ENCODE measurements at regions not wholly inside any gene's neighbourhood (a gene's known extent, or its start where the extent isn't known, plus 50 kb on each side); places are given as distances from the start of the nearest gene placed in this dataset.

DNA sequence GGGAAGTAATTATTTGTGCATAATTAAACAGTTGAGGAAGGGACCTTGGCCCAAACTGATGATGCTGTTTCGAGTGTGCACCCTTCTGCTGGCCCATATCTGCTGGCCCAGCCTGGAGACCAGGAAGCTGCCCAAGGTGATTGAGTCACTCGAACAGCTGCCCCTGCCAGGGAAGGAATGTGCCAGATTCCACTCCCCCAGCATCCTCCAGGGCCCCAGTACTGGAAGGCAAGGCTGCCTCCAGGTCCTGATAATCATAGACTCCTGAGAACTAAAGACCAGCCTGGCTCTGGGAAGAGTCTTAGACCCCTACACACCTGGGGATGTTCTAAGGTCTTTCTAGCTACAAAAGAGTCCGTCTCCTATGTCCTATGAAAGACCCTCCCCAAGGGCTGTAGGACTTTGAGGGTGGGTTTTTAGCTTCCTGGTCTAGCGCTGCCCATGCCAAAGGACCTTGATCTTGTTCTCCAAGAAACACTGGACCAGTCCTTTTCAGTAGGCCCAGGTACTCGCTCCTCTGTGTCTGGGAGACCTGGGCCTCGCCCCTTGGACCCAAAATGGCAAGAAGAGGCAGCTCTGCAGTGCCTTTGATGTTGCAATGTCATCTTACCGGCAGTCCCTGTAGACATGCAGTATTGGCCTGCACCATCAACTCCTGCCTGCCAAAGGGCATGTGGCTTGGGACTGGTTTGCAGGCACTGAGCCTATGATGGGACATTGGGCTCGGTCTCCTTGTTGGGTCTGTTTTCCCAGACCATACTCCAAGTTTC lies 103.2 kb upstream of the GPR26 start:
- ChIA-PET POLR2A (interaction anchor here (0.5 kb wide), 1 partner anchor 137 kb away, joined by 9 read pairs; no protein-coding TSS in a partner anchor), CTCF (interaction anchor here (0.7 to 5.0 kb wide), 4 partner anchors 10 to 519 kb away, joined by 3 to 33 read pairs (median 4); no protein-coding TSS in a partner anchor)
- Histone ChIP-seq H3K4me1 (ENCODE audit: control insufficient read depth, insufficient read depth, low read length) (no peaks in the 10 kb centered on the region), H3K36me3 (ENCODE audit: control insufficient read depth in 2 of 2, insufficient read depth in 1 of 2, low read length in 2 of 2) (no peaks in the 10 kb centered on the region), H3K9me3 (ENCODE audit: control insufficient read depth, insufficient read depth, low read depth, low read length) (no peaks in the 10 kb centered on the region), H3K27ac (ENCODE audit: extremely low read depth, low read depth, low read length) (no peak overlapping the region), H3K4me3 (ENCODE audit: low read depth, low read length) (no peak overlapping the region)
- TF ChIP-seq ZNF169 (tag by site-specific recombination; IDR thresholded peaks at IDR 0.05), result no peak
- no peak for TF ChIP-seq ZNF707 (tag by site-specific recombination; IDR thresholded peaks at IDR 0.05)
- TF ChIP-seq TSHZ1 (tag by site-specific recombination; IDR thresholded peaks at IDR 0.05; ENCODE audit: borderline replicate concordance), result no peak

DNA sequence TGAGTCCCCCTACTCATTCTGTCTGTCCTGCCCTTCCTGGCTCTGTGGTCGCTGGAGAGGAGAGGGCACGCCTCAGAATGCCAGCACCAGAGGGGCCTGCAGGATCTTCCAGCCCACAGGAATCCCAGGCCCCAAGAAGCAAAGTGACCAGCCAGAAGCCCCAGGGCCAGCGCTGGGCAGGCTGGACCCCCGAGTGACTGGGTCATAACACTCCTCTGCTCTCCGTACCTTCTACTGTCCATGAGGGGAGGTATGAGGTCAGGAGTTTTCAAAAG lies 102.6 kb upstream of the GPR26 start:
- TF ChIP-seq ZNF394 (tag by site-specific recombination; IDR thresholded peaks at IDR 0.05; ENCODE audit: borderline replicate concordance), result no peak
- TF ChIP-seq ZNF214 (tag by site-specific recombination; IDR thresholded peaks at IDR 0.05; ENCODE audit: borderline replicate concordance), result no peak
- no peak for TF ChIP-seq ZNF354C (tag by site-specific recombination; IDR thresholded peaks at IDR 0.05; ENCODE audit: borderline replicate concordance, low read depth)
- no peak for TF ChIP-seq ZSCAN16 (tag by site-specific recombination; IDR thresholded peaks at IDR 0.05)
- CTCF ChIA-PET, result interaction anchor here (0.6 to 5.0 kb wide), 3 partner anchors 10 to 519 kb away, joined by 3 to 33 read pairs (median 5); no protein-coding TSS in a partner anchor

DNA sequence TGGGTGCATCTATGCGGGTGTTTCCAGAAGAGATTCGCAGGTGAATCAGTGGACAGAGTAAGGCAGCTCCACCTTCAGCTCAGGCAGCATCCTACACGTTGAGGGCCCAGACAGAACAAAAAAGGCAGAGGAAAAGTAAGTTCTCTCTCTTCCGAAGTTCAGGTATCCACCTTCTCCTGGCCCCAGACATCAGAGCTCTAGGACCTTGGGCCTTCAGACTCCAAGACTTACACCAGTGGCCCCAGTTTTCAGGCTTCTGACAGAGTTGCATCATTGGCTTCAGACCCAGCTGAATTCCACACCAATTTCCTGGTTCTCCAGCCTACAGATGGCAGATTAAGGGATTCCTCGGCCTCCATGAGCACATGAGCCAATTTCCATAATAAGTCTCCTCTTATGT lies 102.2 kb upstream of the GPR26 start:
- ChIA-PET CTCF (interaction anchor here (0.6 to 5.0 kb wide), 4 partner anchors 9 to 520 kb away, joined by 3 to 33 read pairs (median 5); no protein-coding TSS in a partner anchor), POLR2A (no interaction called here)
- Histone ChIP-seq H3K9me3 (ENCODE audit: control insufficient read depth, insufficient read depth, low read depth, low read length) (no peaks in the 10 kb centered on the region), H3K27ac (ENCODE audit: extremely low read depth, low read depth, low read length) (no peak overlapping the region), H3K4me1 (ENCODE audit: control insufficient read depth, insufficient read depth, low read length) (no peaks in the 10 kb centered on the region), H3K4me3 (ENCODE audit: low read depth, low read length) (no peak overlapping the region), H3K36me3 (ENCODE audit: control insufficient read depth in 2 of 2, insufficient read depth in 1 of 2, low read length in 2 of 2) (no peaks in the 10 kb centered on the region)
- no peak for TF ChIP-seq ZNF16 (tag by site-specific recombination; IDR thresholded peaks at IDR 0.05; ENCODE audit: low read depth)
- TF ChIP-seq ZNF121 (tag by site-specific recombination; IDR thresholded peaks at IDR 0.05), result no peak
- no peak for TF ChIP-seq ZNF433 (tag by site-specific recombination; IDR thresholded peaks at IDR 0.05; ENCODE audit: low read depth)
- TF ChIP-seq MEIS1 (CRISPR knock-in tag; IDR thresholded peaks at IDR 0.05; ENCODE audit: borderline replicate concordance), result no peak
- TF ChIP-seq ZNF658 (tag by site-specific recombination; IDR thresholded peaks at IDR 0.05), result no peak
- no peak for TF ChIP-seq ZXDB (tag by site-specific recombination; IDR thresholded peaks at IDR 0.05)
- TF ChIP-seq, protein P1, sequence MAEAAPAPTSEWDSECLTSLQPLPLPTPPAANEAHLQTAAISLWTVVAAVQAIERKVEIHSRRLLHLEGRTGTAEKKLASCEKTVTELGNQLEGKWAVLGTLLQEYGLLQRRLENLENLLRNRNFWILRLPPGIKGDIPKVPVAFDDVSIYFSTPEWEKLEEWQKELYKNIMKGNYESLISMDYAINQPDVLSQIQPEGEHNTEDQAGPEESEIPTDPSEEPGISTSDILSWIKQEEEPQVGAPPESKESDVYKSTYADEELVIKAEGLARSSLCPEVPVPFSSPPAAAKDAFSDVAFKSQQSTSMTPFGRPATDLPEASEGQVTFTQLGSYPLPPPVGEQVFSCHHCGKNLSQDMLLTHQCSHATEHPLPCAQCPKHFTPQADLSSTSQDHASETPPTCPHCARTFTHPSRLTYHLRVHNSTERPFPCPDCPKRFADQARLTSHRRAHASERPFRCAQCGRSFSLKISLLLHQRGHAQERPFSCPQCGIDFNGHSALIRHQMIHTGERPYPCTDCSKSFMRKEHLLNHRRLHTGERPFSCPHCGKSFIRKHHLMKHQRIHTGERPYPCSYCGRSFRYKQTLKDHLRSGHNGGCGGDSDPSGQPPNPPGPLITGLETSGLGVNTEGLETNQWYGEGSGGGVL (tag by site-specific recombination; IDR thresholded peaks at IDR 0.05), result no peak
- TF ChIP-seq BCL6B (tag by site-specific recombination; IDR thresholded peaks at IDR 0.05), result no peak
- TF ChIP-seq ZFP37 (tag by site-specific recombination; IDR thresholded peaks at IDR 0.05), result no peak
- TF ChIP-seq ZNF2 (tag by site-specific recombination; IDR thresholded peaks at IDR 0.05), result no peak
- no peak for TF ChIP-seq ZNF157 (tag by site-specific recombination; IDR thresholded peaks at IDR 0.05)
- no peak for TF ChIP-seq PRDM1 (tag by site-specific recombination; IDR thresholded peaks at IDR 0.05)
- TF ChIP-seq, protein P2, sequence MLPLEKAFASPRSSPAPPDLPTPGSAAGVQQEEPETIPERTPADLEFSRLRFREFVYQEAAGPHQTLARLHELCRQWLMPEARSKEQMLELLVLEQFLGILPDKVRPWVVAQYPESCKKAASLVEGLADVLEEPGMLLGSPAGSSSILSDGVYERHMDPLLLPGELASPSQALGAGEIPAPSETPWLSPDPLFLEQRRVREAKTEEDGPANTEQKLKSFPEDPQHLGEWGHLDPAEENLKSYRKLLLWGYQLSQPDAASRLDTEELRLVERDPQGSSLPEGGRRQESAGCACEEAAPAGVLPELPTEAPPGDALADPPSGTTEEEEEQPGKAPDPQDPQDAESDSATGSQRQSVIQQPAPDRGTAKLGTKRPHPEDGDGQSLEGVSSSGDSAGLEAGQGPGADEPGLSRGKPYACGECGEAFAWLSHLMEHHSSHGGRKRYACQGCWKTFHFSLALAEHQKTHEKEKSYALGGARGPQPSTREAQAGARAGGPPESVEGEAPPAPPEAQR (tag by site-specific recombination; IDR thresholded peaks at IDR 0.05), result no peak

More for the DNA sequence above, 102.6 kb upstream of the GPR26 start:
- Histone ChIP-seq H3K27ac (ENCODE audit: extremely low read depth, low read depth, low read length) (no peak overlapping the region), H3K9me3 (ENCODE audit: control insufficient read depth, insufficient read depth, low read depth, low read length) (no peaks in the 10 kb centered on the region), H3K4me3 (ENCODE audit: low read depth, low read length) (no peak overlapping the region), H3K36me3 (ENCODE audit: control insufficient read depth in 2 of 2, insufficient read depth in 1 of 2, low read length in 2 of 2) (no peaks in the 10 kb centered on the region), H3K4me1 (ENCODE audit: control insufficient read depth, insufficient read depth, low read length) (no peaks in the 10 kb centered on the region)
- POLR2A ChIA-PET, result no interaction called here

Data from HEK293 (cell line).